GM12878 (cell line): ENCODE measurements at regions not wholly inside any gene's neighbourhood (a gene's known extent, or its start where the extent isn't known, plus 50 kb on each side); places are given as distances from the start of the nearest gene placed in this dataset.

Experiments used
- ATAC-seq: fragments of 200-7000 bp; cut with Tn5 transposase; 3 replicates; pipeline ENCODE4 v1.9.1; 2020; ENCODE audit warnings: mild to moderate bottlenecking, moderate library complexity
- BruUV-seq: library from RNA; stranded (reverse); fragments of 400-500 nt; replicated peaks from 2 replicates; lab custom pipeline; 2021; lab: Mats Ljungman, UMichigan
- CTCF ChIA-PET: fragments of 300-600 bp; sonication (Branson Sonifier 250); formaldehyde crosslinking; extraction: SDS; loops from one replicate; lab custom pipeline; 2021; ENCODE audit warnings: inconsistent platforms; lab: Yijun Ruan, JAX
- POLR2A ChIA-PET: fragments of 350-600 bp; formaldehyde crosslinking; extraction: SDS; loops from one replicate; lab custom pipeline; 2021; ENCODE audit warnings: inconsistent platforms; lab: Charles Lee
- RAD21 ChIA-PET: fragments of 300-600 bp; sonication (Branson Sonifier 250); formaldehyde crosslinking; loops from one replicate; lab custom pipeline; 2023; ENCODE audit warnings: antibody characterized with exemption; ENCODE audit not compliant: unreplicated experiment; lab: Charles Lee
- SMC1A ChIA-PET: fragments of 300-600 bp; sonication (Branson Sonifier 250); formaldehyde crosslinking; loops from one replicate; lab custom pipeline; 2023; ENCODE audit not compliant: unreplicated experiment, uncharacterized antibody; lab: Charles Lee
- DNase-seq: peaks from one replicate; pipeline ENCODE4 v3.0.0-alpha.2; 2011; ENCODE audit warnings: low read depth, low spot score
- FAIRE-seq: peaks from 3 replicates; lab custom pipeline; 2011; peaks lifted over from hg19 to GRCh38; lab: Jason Lieb, UNC
- H2AFZ ChIP-seq: 2 replicates; pipeline ENCODE4 v1.6.0; 2011; ENCODE audit warnings: low read depth, low read length, control low read depth; ENCODE audit not compliant: control insufficient read depth
- H3K27ac ChIP-seq: 2 replicates; pipeline ENCODE4 v1.5.1; 2011; ENCODE audit warnings: control low read depth; ENCODE audit not compliant: control insufficient read depth, insufficient read depth
- H3K27me3 ChIP-seq, 2 experiments: replicated peaks in 1 of 2; 2 replicates each; pipeline versions ENCODE4 v1.6.0 to v1.6.1; 2011; ENCODE audit warnings: low read length in 1 of 2; ENCODE audit not compliant: control insufficient read depth in 2 of 2, insufficient read depth in 2 of 2
- H3K36me3 ChIP-seq, 2 experiments: 2 replicates each; pipeline ENCODE4 v1.5.1; 2011; ENCODE audit warnings: low read length in 1 of 2; ENCODE audit not compliant: control insufficient read depth in 2 of 2, insufficient read depth in 2 of 2
- H3K4me1 ChIP-seq: 2 replicates; pipeline ENCODE4 v1.6.1; 2011; ENCODE audit warnings: mild to moderate bottlenecking, low read length, moderate library complexity, mixed read lengths; ENCODE audit not compliant: control insufficient read depth, insufficient read depth
- H3K4me2 ChIP-seq: 2 replicates; pipeline ENCODE4 v1.6.0; 2011; ENCODE audit warnings: control low read depth; ENCODE audit not compliant: control insufficient read depth, insufficient read depth
- H3K4me3 ChIP-seq: fragments of 200-600 bp; sonication (generic); 2 replicates; pipeline ENCODE4 v1.5.1; 2016
- H3K79me2 ChIP-seq: 2 replicates; pipeline ENCODE4 v1.6.0; 2011; ENCODE audit warnings: low read length; ENCODE audit not compliant: control insufficient read depth, insufficient read depth
- H3K9ac ChIP-seq: 2 replicates; pipeline ENCODE4 v1.8.0; 2011; ENCODE audit warnings: low read length, control low read depth, mixed read lengths; ENCODE audit not compliant: control insufficient read depth, insufficient read depth
- H3K9me3 ChIP-seq: replicated peaks from 3 replicates; pipeline ENCODE4 v1.5.1; 2011; ENCODE audit warnings: mild to moderate bottlenecking, low read length; ENCODE audit not compliant: control insufficient read depth, insufficient read depth
- H4K20me1 ChIP-seq: 2 replicates; pipeline ENCODE4 v1.6.0; 2011; ENCODE audit not compliant: control insufficient read depth, insufficient read depth
- MEF2B ChIP-seq: fragments of 450-650 bp; IDR thresholded peaks from 2 replicates; pipeline ENCODE4 v1.6.1; 2018; ENCODE audit warnings: mild to moderate bottlenecking, moderate library complexity; ENCODE audit not compliant: partially characterized antibody, poor library complexity, severe bottlenecking
- MXI1 ChIP-seq: fragments of 150-350 bp; IDR thresholded peaks from 2 replicates; pipeline ENCODE4 v1.6.1; 2011; ENCODE audit warnings: low read depth, mild to moderate bottlenecking, inconsistent platforms, low read length, improper control_type of control experiment
- RAD21 ChIP-seq: IDR thresholded peaks from 2 replicates; pipeline ENCODE4 v1.6.1; 2011; ENCODE audit warnings: mild to moderate bottlenecking, low read depth, low read length, moderate library complexity; ENCODE audit not compliant: insufficient read depth
- SMAD5 ChIP-seq: IDR thresholded peaks from 2 replicates; pipeline ENCODE4 v1.6.1; 2016; ENCODE audit warnings: antibody characterized with exemption, low read depth
- SMC3 ChIP-seq: IDR thresholded peaks from 2 replicates; pipeline ENCODE4 v1.6.1; 2011; ENCODE audit warnings: low read length, improper control_type of control experiment, borderline replicate concordance
- SREBF2 ChIP-seq: IDR thresholded peaks from 2 replicates; pipeline ENCODE4 v1.6.1; 2012; ENCODE audit warnings: mild to moderate bottlenecking, low read length
- TCF3 ChIP-seq: IDR thresholded peaks from 2 replicates; pipeline ENCODE4 v1.6.1; 2012; ENCODE audit warnings: low read depth, mild to moderate bottlenecking, low read length, borderline replicate concordance; ENCODE audit not compliant: insufficient read depth
- ZBED1 ChIP-seq: IDR thresholded peaks from 2 replicates; pipeline ENCODE4 v1.6.1; 2016; ENCODE audit warnings: borderline replicate concordance
- ZBTB4 ChIP-seq: fragments of 450-650 bp; formaldehyde crosslinking; IDR thresholded peaks from 2 replicates; pipeline ENCODE4 v1.4.0; 2022; ENCODE audit warnings: mild to moderate bottlenecking, moderate library complexity
- ZNF592 ChIP-seq: fragments of 450-650 bp; IDR thresholded peaks from 2 replicates; pipeline ENCODE4 v1.6.1; 2017; ENCODE audit warnings: mild to moderate bottlenecking, moderate library complexity
- WGBS: methylation state at CpG from one replicate; pipeline ENCODE4 v1.1.6; 2016; ENCODE audit warnings: low lambda C conversion rate; ENCODE audit not compliant: insufficient replicate concordance, insufficient coverage; ENCODE audit errors: missing lambda C conversion rate; 5-methylcytosine and 5-hydroxymethylcytosine counted together
- in situ Hi-C: fragments of 300-500 bp; cut with MboI; formaldehyde crosslinking; loops from 9 replicates; pipeline ENCODE4 v1.14.3; 2018; ENCODE audit warnings: mixed read lengths
- intact Hi-C: fragments of 100-400 bp; cut with micrococcal nuclease; formaldehyde crosslinking; loops from one replicate; pipeline ENCODE4 v1.14.2; 2022; ENCODE audit not compliant: unreplicated experiment
- TF ChIP-seq, protein P1 (sequence below): fragments of 450-650 bp; IDR thresholded peaks from 2 replicates; pipeline ENCODE4 v1.6.1; 2016; ENCODE audit warnings: mild to moderate bottlenecking
- TF ChIP-seq, protein P2 (sequence below), 3 experiments: IDR thresholded peaks in 2 of 3; conservative IDR thresholded peaks in 1 of 3; 2 replicates each; pipeline ENCODE4 v1.5.1; 2011; ENCODE audit warnings: low read depth in 3 of 3, low read length in 3 of 3, mild to moderate bottlenecking in 3 of 3, control low read depth in 2 of 3, moderate library complexity in 2 of 3, inconsistent platforms in 1 of 3, mixed read lengths in 1 of 3; ENCODE audit not compliant: control insufficient read depth in 2 of 3, insufficient read depth in 1 of 3; ENCODE audit errors: extremely low read depth in 1 of 3

GRCh38 chr4:20422398-20422797, 170.7 kb downstream of the SLIT2 start:
- no peak overlapping the region for H2AFZ ChIP-seq
- H3K27me3 ChIP-seq = no peaks in the 10 kb centered on the region
- intact Hi-C loops = loop anchor here (1.0 to 10.0 kb wide), 6 partner anchors 110 to 1738 kb away; no protein-coding TSS in a partner anchor
- no peaks in the 10 kb centered on the region for H3K4me1 ChIP-seq
- RAD21 ChIA-PET = interaction anchor here (1.0 kb wide), 1 partner anchor 263 kb away, joined by 3 read pairs; no protein-coding TSS in a partner anchor
- H4K20me1 ChIP-seq = no peaks in the 10 kb centered on the region
- WGBS = 2% methylated on average over 2 of the region's 2 CpGs
- CTCF ChIA-PET = interaction anchor here (0.7 to 3.2 kb wide), 6 partner anchors 20 to 338 kb away, joined by 3 to 17 read pairs (median 6); no protein-coding TSS in a partner anchor
- no peak overlapping the region for H3K9ac ChIP-seq
- in situ Hi-C loops = loop anchor here (5.0 to 25.0 kb wide), 3 partner anchors 265 to 1735 kb away; no protein-coding TSS in a partner anchor
- no peak for DNase-seq
- POLR2A ChIA-PET = no interaction called here
- H3K4me2 ChIP-seq = no peak overlapping the region
- ATAC-seq = peak; percentile 79
- H3K27ac ChIP-seq = no peak overlapping the region
- H3K79me2 ChIP-seq = no peaks in the 10 kb centered on the region
- no TSS peak for BruUV-seq
- no peaks in the 10 kb centered on the region for H3K36me3 ChIP-seq
- no peaks in the 10 kb centered on the region for H3K9me3 ChIP-seq
- SMC1A ChIA-PET = interaction anchor here (0.6 to 1.9 kb wide), 5 partner anchors 27 to 329 kb away, joined by 3 to 10 read pairs (median 3); no protein-coding TSS in a partner anchor
- no peak overlapping the region for H3K4me3 ChIP-seq
- FAIRE-seq = peak; percentile 23
- no peak for TF ChIP-seq MXI1
- TF ChIP-seq SMAD5 = no peak
- no peak for TF ChIP-seq ZNF592
- TF ChIP-seq ZBTB4 = no peak
- TF ChIP-seq SMC3 = peak; percentile 47
- TF ChIP-seq RAD21 = peak; percentile 49
- TF ChIP-seq, protein P1, sequence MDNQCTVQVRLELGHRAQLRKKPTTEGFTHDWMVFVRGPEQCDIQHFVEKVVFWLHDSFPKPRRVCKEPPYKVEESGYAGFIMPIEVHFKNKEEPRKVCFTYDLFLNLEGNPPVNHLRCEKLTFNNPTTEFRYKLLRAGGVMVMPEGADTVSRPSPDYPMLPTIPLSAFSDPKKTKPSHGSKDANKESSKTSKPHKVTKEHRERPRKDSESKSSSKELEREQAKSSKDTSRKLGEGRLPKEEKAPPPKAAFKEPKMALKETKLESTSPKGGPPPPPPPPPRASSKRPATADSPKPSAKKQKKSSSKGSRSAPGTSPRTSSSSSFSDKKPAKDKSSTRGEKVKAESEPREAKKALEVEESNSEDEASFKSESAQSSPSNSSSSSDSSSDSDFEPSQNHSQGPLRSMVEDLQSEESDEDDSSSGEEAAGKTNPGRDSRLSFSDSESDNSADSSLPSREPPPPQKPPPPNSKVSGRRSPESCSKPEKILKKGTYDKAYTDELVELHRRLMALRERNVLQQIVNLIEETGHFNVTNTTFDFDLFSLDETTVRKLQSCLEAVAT = no peak
- no peak for TF ChIP-seq SREBF2
- TF ChIP-seq ZBED1 = no peak
- TF ChIP-seq, protein P2, sequence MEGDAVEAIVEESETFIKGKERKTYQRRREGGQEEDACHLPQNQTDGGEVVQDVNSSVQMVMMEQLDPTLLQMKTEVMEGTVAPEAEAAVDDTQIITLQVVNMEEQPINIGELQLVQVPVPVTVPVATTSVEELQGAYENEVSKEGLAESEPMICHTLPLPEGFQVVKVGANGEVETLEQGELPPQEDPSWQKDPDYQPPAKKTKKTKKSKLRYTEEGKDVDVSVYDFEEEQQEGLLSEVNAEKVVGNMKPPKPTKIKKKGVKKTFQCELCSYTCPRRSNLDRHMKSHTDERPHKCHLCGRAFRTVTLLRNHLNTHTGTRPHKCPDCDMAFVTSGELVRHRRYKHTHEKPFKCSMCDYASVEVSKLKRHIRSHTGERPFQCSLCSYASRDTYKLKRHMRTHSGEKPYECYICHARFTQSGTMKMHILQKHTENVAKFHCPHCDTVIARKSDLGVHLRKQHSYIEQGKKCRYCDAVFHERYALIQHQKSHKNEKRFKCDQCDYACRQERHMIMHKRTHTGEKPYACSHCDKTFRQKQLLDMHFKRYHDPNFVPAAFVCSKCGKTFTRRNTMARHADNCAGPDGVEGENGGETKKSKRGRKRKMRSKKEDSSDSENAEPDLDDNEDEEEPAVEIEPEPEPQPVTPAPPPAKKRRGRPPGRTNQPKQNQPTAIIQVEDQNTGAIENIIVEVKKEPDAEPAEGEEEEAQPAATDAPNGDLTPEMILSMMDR (IDR thresholded peaks at IDR 0.05 in 2 of 3, conservative IDR thresholded peaks at IDR 0.05 in 1 of 3; ENCODE audit: control insufficient read depth in 2 of 3, extremely low read depth in 1 of 3, insufficient read depth in 1 of 3, low read depth in 3 of 3, low read length in 3 of 3) = peak; percentile 35 to 61 (median 37)
- no peak for TF ChIP-seq MEF2B
- no peak for TF ChIP-seq TCF3
